VCaP (cell line): ENCODE measurements at regions not wholly inside any gene's neighbourhood (a gene's known extent, or its start where the extent isn't known, plus 50 kb on each side); places are given as distances from the start of the nearest gene placed in this dataset.

Source experiments
- H3K27ac ChIP-seq: fragments of 450-650 bp; 2 replicates; pipeline ENCODE4 v1.5.1; 2017
- CTCF ChIP-seq: fragments of 450-650 bp; conservative IDR thresholded peaks from 2 replicates; pipeline ENCODE4 v1.5.1; 2017; ENCODE audit warnings: mild to moderate bottlenecking, moderate library complexity

GRCh38 chr10:90986136-90986760, 65.4 kb upstream of the ANKRD1 start:
- TF ChIP-seq CTCF: no peak
- H3K27ac ChIP-seq: no peak overlapping the region

GRCh38 chr10:90986870-90987269, 66.0 kb upstream of the ANKRD1 start:
- no peak overlapping the region for H3K27ac ChIP-seq
- no peak for TF ChIP-seq CTCF

- TF ChIP-seq CTCF: no peak
- H3K27ac ChIP-seq: no peak overlapping the region
These were observed 66.5 kb upstream of the ANKRD1 start for GRCh38 chr10:90987383-90987782.

- TF ChIP-seq CTCF: no peak
- no peak overlapping the region for H3K27ac ChIP-seq
These were observed 67.1 kb upstream of the ANKRD1 start for GRCh38 chr10:90988024-90988423.

GRCh38 chr10:90988802-90989201, 67.9 kb upstream of the ANKRD1 start:
- no peak overlapping the region for H3K27ac ChIP-seq
- TF ChIP-seq CTCF: no peak

- no peak for TF ChIP-seq CTCF
- H3K27ac ChIP-seq: no peak overlapping the region
These were observed 68.5 kb upstream of the ANKRD1 start for GRCh38 chr10:90989378-90989777.

GRCh38 chr10:90992462-90992861, 71.6 kb upstream of the ANKRD1 start:
- no peak overlapping the region for H3K27ac ChIP-seq
- no peak for TF ChIP-seq CTCF
